Glutamatergic neuron (in vitro differentiated cells): ENCODE measurements at regions not wholly inside any gene's neighbourhood (a gene's known extent, or its start where the extent isn't known, plus 50 kb on each side); places are given as distances from the start of the nearest gene placed in this dataset.
"Not testable (repeated sequence)": the region's sequence is repeated elsewhere in the genome, so short reads cannot be mapped to it uniquely, and the experiment has no call there.

ENCODE experiments used
- DNase-seq: peaks from one replicate; pipeline ENCODE4 v3.0.0; 2022
- H3K27ac Mint-ChIP-seq: one replicate; pipeline ENCODE4 v1.8.0; 2020; ENCODE audit warnings: mild to moderate bottlenecking, mixed read lengths, inconsistent platforms; ENCODE audit not compliant: unreplicated experiment
- H3K27me3 Mint-ChIP-seq: one replicate; pipeline ENCODE4 v1.8.0; 2020; ENCODE audit warnings: mild to moderate bottlenecking, moderate library complexity, mixed read lengths, inconsistent platforms; ENCODE audit not compliant: unreplicated experiment
- H3K36me3 Mint-ChIP-seq: one replicate; pipeline ENCODE4 v1.8.0; 2020; ENCODE audit warnings: mild to moderate bottlenecking, mixed read lengths, inconsistent platforms; ENCODE audit not compliant: unreplicated experiment
- H3K4me1 Mint-ChIP-seq: one replicate; pipeline ENCODE4 v1.8.0; 2020; ENCODE audit warnings: mild to moderate bottlenecking, low read depth, mixed read lengths, inconsistent platforms; ENCODE audit not compliant: unreplicated experiment
- H3K4me3 Mint-ChIP-seq: one replicate; pipeline ENCODE4 v1.8.0; 2020; ENCODE audit warnings: mild to moderate bottlenecking, mixed read lengths, inconsistent platforms; ENCODE audit not compliant: unreplicated experiment
- H3K9me3 Mint-ChIP-seq: one replicate; pipeline ENCODE4 v1.8.0; 2020; ENCODE audit warnings: mild to moderate bottlenecking, moderate library complexity, mixed read lengths, inconsistent platforms; ENCODE audit not compliant: unreplicated experiment
- TF ChIP-seq, protein P1 (sequence below): fragments of 200-600 bp; sonication (generic); IDR thresholded peaks from one replicate; pipeline ENCODE4 v1.5.0; 2021; ENCODE audit not compliant: partially characterized antibody, unreplicated experiment

DNA sequence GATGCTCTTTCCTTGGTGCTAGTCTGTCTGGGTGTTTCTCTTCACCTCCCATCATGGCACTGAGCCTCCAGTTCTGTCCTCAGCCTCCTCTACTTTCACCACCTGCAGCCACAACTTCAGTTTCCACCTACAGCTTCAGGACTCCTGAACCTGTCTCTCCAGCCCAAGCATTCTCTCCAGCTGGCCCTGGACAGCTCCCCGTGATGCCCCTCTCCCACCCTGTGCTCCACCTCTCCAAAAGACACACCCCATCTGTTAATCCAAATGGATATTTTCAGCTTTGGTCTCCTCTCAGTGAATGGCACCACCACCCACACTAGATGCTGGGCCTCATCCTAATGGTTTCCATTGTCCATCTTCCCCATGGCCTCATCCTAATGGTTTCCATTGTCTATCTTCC, 79.5 kb upstream of the NEDD9 start:
- peaks cover 15% of the 10 kb centered on the region for H3K4me1 Mint-ChIP-seq
- TF ChIP-seq, protein P1, sequence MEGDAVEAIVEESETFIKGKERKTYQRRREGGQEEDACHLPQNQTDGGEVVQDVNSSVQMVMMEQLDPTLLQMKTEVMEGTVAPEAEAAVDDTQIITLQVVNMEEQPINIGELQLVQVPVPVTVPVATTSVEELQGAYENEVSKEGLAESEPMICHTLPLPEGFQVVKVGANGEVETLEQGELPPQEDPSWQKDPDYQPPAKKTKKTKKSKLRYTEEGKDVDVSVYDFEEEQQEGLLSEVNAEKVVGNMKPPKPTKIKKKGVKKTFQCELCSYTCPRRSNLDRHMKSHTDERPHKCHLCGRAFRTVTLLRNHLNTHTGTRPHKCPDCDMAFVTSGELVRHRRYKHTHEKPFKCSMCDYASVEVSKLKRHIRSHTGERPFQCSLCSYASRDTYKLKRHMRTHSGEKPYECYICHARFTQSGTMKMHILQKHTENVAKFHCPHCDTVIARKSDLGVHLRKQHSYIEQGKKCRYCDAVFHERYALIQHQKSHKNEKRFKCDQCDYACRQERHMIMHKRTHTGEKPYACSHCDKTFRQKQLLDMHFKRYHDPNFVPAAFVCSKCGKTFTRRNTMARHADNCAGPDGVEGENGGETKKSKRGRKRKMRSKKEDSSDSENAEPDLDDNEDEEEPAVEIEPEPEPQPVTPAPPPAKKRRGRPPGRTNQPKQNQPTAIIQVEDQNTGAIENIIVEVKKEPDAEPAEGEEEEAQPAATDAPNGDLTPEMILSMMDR = no peak
- H3K4me3 Mint-ChIP-seq = no peak overlapping the region
- peaks cover 13% of the 10 kb centered on the region for H3K9me3 Mint-ChIP-seq
- H3K27ac Mint-ChIP-seq = no peak overlapping the region
- peaks cover 4% of the 10 kb centered on the region for H3K36me3 Mint-ChIP-seq
- DNase-seq = no peak
- peaks cover 14% of the 10 kb centered on the region for H3K27me3 Mint-ChIP-seq

DNA sequence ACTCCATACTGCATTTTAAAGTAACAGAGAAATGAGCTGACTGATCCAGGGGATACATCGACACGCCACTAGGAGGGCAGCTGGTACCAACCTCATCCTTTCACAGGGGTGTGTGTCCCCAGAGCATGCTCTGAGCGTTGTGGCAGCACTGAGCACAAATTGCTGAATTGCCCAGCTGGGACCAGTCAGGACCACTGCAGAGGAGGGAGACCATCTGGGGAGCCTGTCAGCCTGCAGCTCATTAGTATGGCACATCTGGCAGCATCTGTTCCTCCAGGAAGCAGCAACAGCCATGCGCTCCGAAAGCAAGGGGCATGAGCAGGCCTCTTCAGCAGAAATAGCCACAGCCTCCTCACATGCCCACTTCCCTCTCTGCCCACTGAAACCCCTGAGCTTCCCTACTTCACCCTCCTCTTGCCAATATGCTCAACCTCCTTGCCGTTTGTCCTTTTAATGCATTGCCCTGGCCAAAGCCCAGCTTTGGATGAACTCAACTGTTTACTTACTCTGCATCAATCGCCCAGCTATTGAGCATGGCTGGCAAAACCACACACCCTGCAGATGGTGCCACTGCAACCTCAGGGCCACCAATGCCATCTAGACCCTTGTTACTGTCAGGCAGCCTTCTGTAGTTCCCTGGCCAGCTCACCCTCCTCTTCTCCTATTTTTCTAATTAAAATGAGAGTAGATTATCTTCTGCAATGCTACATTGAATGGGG, 77.6 kb upstream of the NEDD9 start:
- H3K9me3 Mint-ChIP-seq = peaks cover 13% of the 10 kb centered on the region
- peaks cover 19% of the 10 kb centered on the region for H3K4me1 Mint-ChIP-seq
- peaks cover 4% of the 10 kb centered on the region for H3K36me3 Mint-ChIP-seq
- H3K4me3 Mint-ChIP-seq = no peak overlapping the region
- TF ChIP-seq, protein P1 = peak; percentile 54
- peak overlapping the region; percentile 80 for H3K27ac Mint-ChIP-seq
- DNase-seq = peak; percentile 72
- peaks cover 14% of the 10 kb centered on the region for H3K27me3 Mint-ChIP-seq

DNA sequence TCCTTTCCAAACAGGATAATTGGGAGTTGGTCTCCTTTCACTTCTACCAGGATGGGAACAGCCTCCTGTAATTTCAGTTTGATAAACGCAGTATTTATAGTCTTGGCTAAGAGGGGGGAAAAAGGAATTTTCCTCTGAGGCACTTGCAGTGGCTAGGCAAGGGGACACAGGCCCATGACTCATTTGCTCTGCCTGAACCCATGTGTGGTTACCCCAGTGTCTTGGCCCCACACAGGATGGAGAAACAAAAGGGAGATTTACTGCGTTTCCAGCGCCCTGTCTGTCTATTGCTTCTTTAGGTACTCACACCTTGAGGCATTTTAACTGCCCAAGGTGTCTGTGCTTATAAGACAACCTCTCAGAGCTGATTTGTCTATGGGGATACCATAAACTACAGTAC, 74.8 kb upstream of the NEDD9 start:
- peaks cover 19% of the 10 kb centered on the region for H3K4me1 Mint-ChIP-seq
- H3K36me3 Mint-ChIP-seq = peaks cover 2% of the 10 kb centered on the region
- H3K9me3 Mint-ChIP-seq = peaks cover 13% of the 10 kb centered on the region
- H3K4me3 Mint-ChIP-seq = no peak overlapping the region
- peaks cover 13% of the 10 kb centered on the region for H3K27me3 Mint-ChIP-seq
- no peak overlapping the region for H3K27ac Mint-ChIP-seq
- TF ChIP-seq, protein P1 = no peak
- no peak for DNase-seq

DNA sequence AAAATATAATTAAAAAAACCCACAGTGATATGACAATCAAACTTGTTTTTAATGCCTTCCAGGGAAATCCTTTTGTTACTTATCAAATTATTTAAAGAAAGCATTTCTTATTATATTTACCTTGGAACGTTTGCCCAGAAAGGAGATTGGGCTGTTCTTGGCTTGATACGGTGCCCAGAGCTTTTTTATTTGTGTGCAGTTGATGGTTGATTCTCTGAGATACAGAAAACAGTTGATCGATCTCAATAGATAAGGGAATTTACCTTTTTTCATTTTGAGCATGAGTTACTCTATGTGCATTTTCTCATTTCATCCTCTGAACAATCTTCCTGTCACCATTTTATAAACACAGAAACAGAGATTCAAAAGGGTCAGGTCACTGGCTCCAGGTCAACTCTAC, 72.5 kb upstream of the NEDD9 start:
- DNase-seq = no peak
- TF ChIP-seq, protein P1 = no peak
- H3K36me3 Mint-ChIP-seq = peaks cover 9% of the 10 kb centered on the region

DNA sequence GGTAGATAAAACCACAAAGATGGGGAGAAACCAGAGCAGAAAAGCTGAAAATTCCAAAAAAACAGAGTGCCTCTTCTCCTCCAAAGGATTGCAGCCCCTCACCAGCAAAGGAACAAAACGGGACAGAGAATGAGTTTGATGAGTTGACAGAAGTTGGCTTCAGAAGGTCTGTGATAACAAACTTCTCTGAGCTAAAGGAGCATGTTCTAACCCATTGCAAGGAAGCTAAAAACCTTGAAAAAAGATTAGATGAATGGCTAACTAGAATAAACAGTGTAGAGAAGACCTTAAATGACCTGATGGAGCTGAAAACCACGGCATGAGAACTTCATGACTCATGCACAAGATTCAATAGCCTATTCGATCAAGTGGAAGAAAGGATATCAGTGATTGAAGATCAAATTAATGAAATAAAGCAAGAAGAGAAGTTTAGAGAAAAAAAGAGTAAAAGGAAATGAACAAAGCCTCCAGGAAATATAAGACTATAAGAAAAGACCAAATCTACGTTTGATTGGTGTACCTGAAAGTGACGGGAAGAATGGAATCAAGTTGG, 67.5 kb upstream of the NEDD9 start:
- not testable (repeated sequence) for H3K27me3 Mint-ChIP-seq, H3K27ac Mint-ChIP-seq, H3K4me1 Mint-ChIP-seq, H3K4me3 Mint-ChIP-seq, DNase-seq, H3K9me3 Mint-ChIP-seq
- H3K36me3 Mint-ChIP-seq = peaks cover 23% of the 10 kb centered on the region

More for the DNA sequence above, 72.5 kb upstream of the NEDD9 start:
- H3K27ac Mint-ChIP-seq = no peak overlapping the region
- peaks cover 2% of the 10 kb centered on the region for H3K27me3 Mint-ChIP-seq
- peaks cover 2% of the 10 kb centered on the region for H3K9me3 Mint-ChIP-seq
- H3K4me3 Mint-ChIP-seq = no peak overlapping the region
- peaks cover 5% of the 10 kb centered on the region for H3K4me1 Mint-ChIP-seq

DNA sequence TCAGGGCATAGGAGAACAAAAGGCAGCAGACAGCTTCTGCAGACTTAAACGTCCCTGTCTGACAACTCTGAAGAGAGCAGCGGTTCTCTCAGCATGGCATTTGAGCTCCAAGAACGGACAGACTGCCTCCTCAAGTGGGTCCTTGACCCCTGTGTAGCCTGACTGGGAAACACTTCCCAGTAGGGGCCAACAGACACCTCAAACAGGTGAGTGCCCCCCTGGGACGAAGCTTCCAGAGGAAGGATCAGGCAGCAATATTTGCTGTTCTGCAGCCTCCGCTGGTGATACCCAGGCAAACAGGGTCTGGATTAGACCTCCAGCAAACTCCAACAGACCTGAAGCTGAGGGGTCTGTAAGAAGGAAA, 66.9 kb upstream of the NEDD9 start:
- H3K9me3 Mint-ChIP-seq, H3K4me3 Mint-ChIP-seq, DNase-seq, H3K4me1 Mint-ChIP-seq, H3K27me3 Mint-ChIP-seq, H3K27ac Mint-ChIP-seq: not testable (repeated sequence)
- H3K36me3 Mint-ChIP-seq = peaks cover 23% of the 10 kb centered on the region
